ENCODE measurements at regions not wholly inside any gene's neighbourhood (a gene's known extent, or its start where the extent isn't known, plus 50 kb on each side); places are given as distances from the start of the nearest gene placed in this dataset.

GRCh38 chr18:55884498-55884897 is 296.5 kb upstream of the TCF4 start:
- no peak for TF ChIP-seq CTCF (IDR thresholded peaks at IDR 0.05; ENCODE audit: control extremely low read depth in 1 of 3, insufficient read depth in 1 of 3, low read depth in 1 of 3, low read length in 3 of 3)
- no peak for TF ChIP-seq MAFK (IDR thresholded peaks at IDR 0.05; ENCODE audit: low read depth, low read length)
- no peak for TF ChIP-seq CBX5 (IDR thresholded peaks at IDR 0.05; ENCODE audit: low read depth, low read length)
- no peak for TF ChIP-seq SIN3A (conservative IDR thresholded peaks at IDR 0.05 in 1 of 2, IDR thresholded peaks at IDR 0.05 in 1 of 2; ENCODE audit: low read depth in 1 of 2, low read length in 2 of 2)

Data from H1 (cell line).